Activated CD4-positive, alpha-beta memory T cell treated with anti-CD3 and anti-CD28 coated beads for 36 hours (primary cell): ENCODE measurements at regions not wholly inside any gene's neighbourhood (a gene's known extent, or its start where the extent isn't known, plus 50 kb on each side); places are given as distances from the start of the nearest gene placed in this dataset.
"Not testable (repeated sequence)": the region's sequence is repeated elsewhere in the genome, so short reads cannot be mapped to it uniquely, and the experiment has no call there.

Source experiments
- CTCF ChIA-PET: fragments of 350-600 bp; sonication (Branson Sonifier 250); formaldehyde crosslinking; loops from one replicate; lab custom pipeline; 2021; ENCODE audit warnings: antibody characterized with exemption, inconsistent platforms; lab: Charles Lee
- POLR2A ChIA-PET: fragments of 350-600 bp; sonication (Branson Sonifier 250); formaldehyde crosslinking; loops from one replicate; lab custom pipeline; 2021; ENCODE audit warnings: antibody characterized with exemption; lab: Charles Lee
- DNase-seq: peaks from one replicate; pipeline ENCODE4 v3.0.0-alpha.2; 2020
- H3K27ac Mint-ChIP-seq: one replicate; pipeline ENCODE4 v1.8.0; 2021; ENCODE audit warnings: mixed read lengths
- H3K27me3 Mint-ChIP-seq: one replicate; pipeline ENCODE4 v1.8.0; 2021; ENCODE audit warnings: mixed read lengths
- H3K36me3 Mint-ChIP-seq: one replicate; pipeline ENCODE4 v1.8.0; 2021; ENCODE audit warnings: mixed read lengths
- H3K4me1 Mint-ChIP-seq: one replicate; pipeline ENCODE4 v1.8.0; 2021; ENCODE audit warnings: low read depth, mixed read lengths
- H3K4me3 Mint-ChIP-seq: one replicate; pipeline ENCODE4 v1.8.0; 2021; ENCODE audit warnings: mild to moderate bottlenecking, mixed read lengths
- H3K9me3 Mint-ChIP-seq: one replicate; pipeline ENCODE4 v1.8.0; 2021; ENCODE audit warnings: mixed read lengths
- intact Hi-C: fragments of 100-400 bp; cut with micrococcal nuclease; formaldehyde crosslinking; loops from one replicate; pipeline ENCODE4 v1.15.1; 2023

DNA sequence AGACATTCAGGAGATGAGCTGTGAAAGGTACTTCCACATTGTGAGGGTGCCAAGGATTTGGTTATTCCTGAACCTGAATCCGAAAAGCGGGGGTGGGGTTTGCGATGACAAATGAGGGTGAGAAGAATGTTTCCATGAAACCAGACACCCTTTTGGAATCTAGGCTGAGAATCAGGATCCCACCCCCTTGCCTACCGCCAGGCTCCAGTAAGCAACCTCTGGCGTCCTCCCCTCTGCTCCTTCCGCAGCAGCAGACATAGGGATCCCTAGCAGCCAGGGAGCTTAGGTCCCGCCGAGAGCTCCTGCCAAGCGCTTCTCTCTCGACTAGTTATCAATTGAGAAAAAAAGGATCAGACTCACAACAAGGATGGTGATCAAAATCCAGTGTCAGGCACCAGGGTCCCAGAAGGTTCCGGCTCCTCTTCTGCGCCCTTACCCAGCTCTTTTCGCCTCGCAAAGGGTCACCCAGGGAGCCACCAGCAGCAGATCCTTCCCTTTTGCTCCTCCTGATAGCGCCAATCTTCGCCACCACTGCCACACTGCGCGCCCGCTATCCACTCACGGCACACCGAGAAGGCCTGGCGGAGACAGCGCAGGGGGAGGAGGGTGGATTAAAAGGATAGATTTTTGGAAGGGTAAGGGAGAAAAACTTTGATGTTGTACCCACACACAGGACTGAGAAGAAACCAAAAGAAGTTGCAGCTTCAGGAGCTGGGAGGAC is 859.5 kb downstream of the KCNJ18 start:
- DNase-seq, H3K4me1 Mint-ChIP-seq, H3K27ac Mint-ChIP-seq, POLR2A ChIA-PET, H3K4me3 Mint-ChIP-seq, H3K27me3 Mint-ChIP-seq, H3K36me3 Mint-ChIP-seq, intact Hi-C loops, CTCF ChIA-PET: not testable (repeated sequence)
- peaks cover 16% of the 10 kb centered on the region for H3K9me3 Mint-ChIP-seq

DNA sequence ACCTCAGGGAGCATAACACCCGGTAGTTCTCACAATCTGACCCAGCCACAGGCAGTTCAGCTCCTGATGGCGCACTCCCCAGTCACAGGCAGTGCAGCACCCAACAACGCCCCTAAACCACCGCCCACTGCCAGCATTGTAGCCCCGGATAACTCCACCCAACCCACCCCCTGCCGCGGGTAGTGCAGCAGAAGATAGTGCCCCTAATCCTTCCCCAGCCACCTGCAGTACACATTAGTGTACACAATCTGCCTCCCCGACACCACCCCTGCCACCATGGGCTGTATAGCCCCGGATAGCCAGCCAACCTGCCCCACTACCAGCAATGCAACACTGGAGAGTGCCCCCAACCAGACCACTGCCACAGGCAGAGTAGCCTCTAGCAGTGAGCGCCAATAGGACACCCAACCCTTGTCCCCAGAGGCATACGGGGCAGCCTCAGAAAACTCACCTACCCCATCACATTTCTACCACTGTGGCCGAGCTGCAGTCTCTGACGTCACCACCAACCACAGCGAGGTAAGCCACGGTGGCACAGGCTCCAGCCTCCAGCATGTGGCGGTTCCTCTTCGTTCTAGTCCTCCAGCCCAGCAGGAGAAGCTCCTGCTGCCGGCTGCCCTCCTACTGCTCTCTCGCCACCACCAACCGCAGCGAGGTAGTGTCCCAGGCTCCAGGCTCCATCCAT is 877.3 kb downstream of the KCNJ18 start:
- intact Hi-C loops: no loop called here
- Mint-ChIP-seq H3K9me3 (peaks cover 22% of the 10 kb centered on the region), H3K27me3 (no peaks in the 10 kb centered on the region), H3K36me3 (peaks cover 2% of the 10 kb centered on the region), H3K27ac (no peak overlapping the region), H3K4me1 (no peaks in the 10 kb centered on the region), H3K4me3 (no peak overlapping the region)
- no peak for DNase-seq
- CTCF ChIA-PET: no interaction called here
- POLR2A ChIA-PET: no interaction called here

GRCh38 chr17:22570144-22570845 is 878.0 kb downstream of the KCNJ18 start:
- intact Hi-C loops: no loop called here
- Mint-ChIP-seq H3K4me1 (no peaks in the 10 kb centered on the region), H3K9me3 (peaks cover 22% of the 10 kb centered on the region), H3K36me3 (peaks cover 2% of the 10 kb centered on the region), H3K4me3 (no peak overlapping the region), H3K27ac (no peak overlapping the region), H3K27me3 (no peaks in the 10 kb centered on the region)
- ChIA-PET CTCF (no interaction called here), POLR2A (no interaction called here)
- no peak for DNase-seq

DNA sequence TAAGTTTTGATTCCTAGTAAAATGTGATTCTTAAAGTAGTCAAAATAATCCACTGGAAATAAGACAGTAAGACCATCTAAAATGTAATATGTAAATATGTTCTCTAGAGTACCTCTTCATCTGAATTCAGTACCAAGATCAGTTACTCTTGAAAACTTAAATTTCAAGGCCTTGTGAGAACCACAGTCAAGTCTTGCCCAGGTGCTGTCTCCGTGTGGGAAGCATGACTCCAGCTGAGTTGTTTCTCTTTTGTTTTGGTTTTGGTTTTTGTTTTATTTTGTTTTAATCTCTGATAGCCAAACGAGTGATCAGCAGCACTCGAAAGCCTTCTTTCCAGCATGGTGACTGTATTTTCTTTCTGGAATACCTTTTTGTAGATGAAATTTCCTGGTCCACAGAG is 907.0 kb downstream of the KCNJ18 start:
- no peak for DNase-seq
- H3K36me3 Mint-ChIP-seq: no peaks in the 10 kb centered on the region

GRCh38 chr17:22600644-22601298 is 908.4 kb downstream of the KCNJ18 start:
- intact Hi-C loops: no loop called here
- no peak for DNase-seq
- ChIA-PET POLR2A (no interaction called here), CTCF (no interaction called here)
- H3K4me1 Mint-ChIP-seq: no peaks in the 10 kb centered on the region
- no peaks in the 10 kb centered on the region for H3K36me3 Mint-ChIP-seq
- no peak overlapping the region for H3K4me3 Mint-ChIP-seq
- peaks cover 13% of the 10 kb centered on the region for H3K9me3 Mint-ChIP-seq
- no peaks in the 10 kb centered on the region for H3K27me3 Mint-ChIP-seq
- H3K27ac Mint-ChIP-seq: no peak overlapping the region

More for the DNA sequence above, 907.0 kb downstream of the KCNJ18 start:
- H3K27me3 Mint-ChIP-seq: no peaks in the 10 kb centered on the region
- no peak overlapping the region for H3K27ac Mint-ChIP-seq
- intact Hi-C loops: no loop called here
- peaks cover 10% of the 10 kb centered on the region for H3K9me3 Mint-ChIP-seq
- H3K4me3 Mint-ChIP-seq: no peak overlapping the region
- ChIA-PET CTCF (no interaction called here), POLR2A (no interaction called here)
- no peaks in the 10 kb centered on the region for H3K4me1 Mint-ChIP-seq
